ENCODE measurements at regions not wholly inside any gene's neighbourhood (a gene's known extent, or its start where the extent isn't known, plus 50 kb on each side); places are given as distances from the start of the nearest gene placed in this dataset.

DNA sequence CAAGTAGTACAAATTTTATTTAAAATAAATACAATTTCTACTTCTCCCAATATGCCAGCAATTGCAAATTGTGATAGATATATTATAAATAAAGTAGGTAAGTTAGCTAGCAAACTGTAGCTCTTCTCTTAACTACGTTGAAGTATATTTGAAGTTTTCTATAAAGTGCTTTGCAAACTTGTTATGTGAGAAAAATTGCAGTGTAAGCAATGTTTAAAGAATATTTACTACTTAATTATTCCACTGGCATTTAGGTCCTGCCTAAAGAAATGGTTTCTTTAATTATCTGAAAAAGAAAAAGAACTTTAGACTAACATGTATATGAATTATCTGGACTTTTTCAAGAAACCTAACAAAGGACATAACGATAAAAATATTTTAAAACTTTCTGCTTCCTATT lies 1350.0 kb upstream of the CDH9 start:
- TF ChIP-seq POLR2A (IDR thresholded peaks at IDR 0.05), result no peak
- no peak for TF ChIP-seq EP300 (IDR thresholded peaks at IDR 0.05)
- no peak for TF ChIP-seq CTCF (IDR thresholded peaks at IDR 0.05)
- Histone ChIP-seq H3K36me3 (no peaks in the 10 kb centered on the region), H3K4me1 (ENCODE audit: insufficient read depth) (no peaks in the 10 kb centered on the region), H3K27me3 (no peaks in the 10 kb centered on the region), H3K27ac (no peak overlapping the region), H3K9me3 (no peaks in the 10 kb centered on the region), H3K4me3 (no peak overlapping the region)
- no peak for DNase-seq
- intact Hi-C loops (cut with DNase I), result no loop called here
- WGBS, 3 donors, result 64 to 74% (median 65%) methylated on average over 2 of the region's 2 CpGs

- intact Hi-C loops (cut with DNase I), result no loop called here
- Histone ChIP-seq H3K36me3 (no peaks in the 10 kb centered on the region), H3K4me3 (no peak overlapping the region), H3K27ac (no peak overlapping the region), H3K9me3 (no peaks in the 10 kb centered on the region), H3K4me1 (ENCODE audit: insufficient read depth) (no peaks in the 10 kb centered on the region), H3K27me3 (no peaks in the 10 kb centered on the region)
- no peak for TF ChIP-seq POLR2A (IDR thresholded peaks at IDR 0.05)
- no peak for TF ChIP-seq CTCF (IDR thresholded peaks at IDR 0.05)
- TF ChIP-seq EP300 (IDR thresholded peaks at IDR 0.05), result no peak
- 57 to 71% (median 71%) methylated on average over 2 of the region's 2 CpGs for WGBS, 3 donors
- no peak for DNase-seq
Measured at GRCh38 chr5:28386712-28387111, 1348.3 kb upstream of the CDH9 start.

DNA sequence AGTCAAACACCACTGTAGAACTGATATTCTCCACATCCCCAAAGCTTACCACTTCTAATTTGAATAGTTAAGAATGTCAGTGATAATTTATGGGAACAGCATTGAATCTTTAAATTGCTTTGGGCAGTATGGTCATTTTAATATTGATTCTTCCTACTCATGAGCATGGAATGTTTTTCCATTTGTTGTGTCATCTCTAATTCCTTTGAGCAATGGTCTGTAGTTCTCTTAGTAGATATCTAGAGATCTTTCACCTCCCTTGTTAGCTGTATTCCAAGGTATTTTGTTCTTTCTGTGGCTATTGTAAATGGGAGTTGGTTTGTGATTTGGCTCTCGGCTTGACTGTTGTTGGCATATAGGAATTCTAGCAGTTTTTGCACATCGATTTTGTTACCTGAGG lies 1341.8 kb upstream of the CDH9 start:
- no peaks in the 10 kb centered on the region for H3K36me3 ChIP-seq
- TF ChIP-seq EP300 (IDR thresholded peaks at IDR 0.05), result no peak
- TF ChIP-seq CTCF (IDR thresholded peaks at IDR 0.05), result no peak
- TF ChIP-seq POLR2A (IDR thresholded peaks at IDR 0.05), result no peak
- H3K27ac ChIP-seq, result no peak overlapping the region
- 90 to 99% (median 91%) methylated on average over 2 of the region's 2 CpGs for WGBS, 3 donors
- intact Hi-C loops (cut with DNase I), result no loop called here
- no peaks in the 10 kb centered on the region for H3K4me1 ChIP-seq (ENCODE audit: insufficient read depth)
- H3K27me3 ChIP-seq, result no peaks in the 10 kb centered on the region
- H3K9me3 ChIP-seq, result no peaks in the 10 kb centered on the region
- no peak overlapping the region for H3K4me3 ChIP-seq
- DNase-seq, result no peak

GRCh38 chr5:28374492-28374967 lies 1336.1 kb upstream of the CDH9 start:
- intact Hi-C loops (cut with DNase I), result no loop called here
- H3K36me3 ChIP-seq, result no peaks in the 10 kb centered on the region
- TF ChIP-seq POLR2A (IDR thresholded peaks at IDR 0.05), result no peak
- TF ChIP-seq EP300 (IDR thresholded peaks at IDR 0.05), result no peak
- TF ChIP-seq CTCF (IDR thresholded peaks at IDR 0.05), result no peak
- no peak overlapping the region for H3K4me3 ChIP-seq
- DNase-seq, result no peak
- 78 to 88% (median 81%) methylated on average over 3 of the region's 3 CpGs for WGBS, 3 donors
- no peaks in the 10 kb centered on the region for H3K9me3 ChIP-seq
- H3K4me1 ChIP-seq (ENCODE audit: insufficient read depth), result no peaks in the 10 kb centered on the region
- H3K27ac ChIP-seq, result no peak overlapping the region
- H3K27me3 ChIP-seq, result no peaks in the 10 kb centered on the region

DNA sequence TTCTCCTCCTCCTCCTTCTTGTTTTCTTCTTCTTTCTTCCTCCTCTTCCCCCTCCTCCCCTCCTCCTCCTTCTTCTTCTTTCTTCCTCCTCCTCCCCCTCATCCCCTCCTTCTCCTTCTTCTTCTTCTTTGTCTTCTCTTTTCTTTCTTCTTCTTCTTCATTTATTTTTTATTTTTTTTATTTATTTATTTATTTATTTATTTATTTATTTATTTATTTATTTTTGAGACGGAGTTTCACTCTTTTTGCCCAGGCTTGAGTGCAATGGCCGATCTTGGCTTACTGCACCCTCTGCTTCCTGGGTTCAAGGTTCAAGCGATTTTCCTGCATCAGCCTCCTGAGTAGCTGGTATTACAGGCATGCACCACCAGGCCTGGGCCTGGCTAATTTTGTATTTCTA lies 1332.5 kb upstream of the CDH9 start:
- TF ChIP-seq EP300 (IDR thresholded peaks at IDR 0.05) (no peak), CTCF (IDR thresholded peaks at IDR 0.05) (no peak), POLR2A (IDR thresholded peaks at IDR 0.05) (no peak)
- no peaks in the 10 kb centered on the region for H3K4me1 ChIP-seq (ENCODE audit: insufficient read depth)
- no peaks in the 10 kb centered on the region for H3K36me3 ChIP-seq
- WGBS, 3 donors, result 67 to 94% (median 75%) methylated on average over 3 of the region's 3 CpGs
- H3K9me3 ChIP-seq, result no peaks in the 10 kb centered on the region
- intact Hi-C loops (cut with DNase I), result no loop called here
- no peaks in the 10 kb centered on the region for H3K27me3 ChIP-seq
- no peak overlapping the region for H3K27ac ChIP-seq
- H3K4me3 ChIP-seq, result no peak overlapping the region
- DNase-seq, result no peak

Measured in ovary (tissue), 7 donors.